GM23338 (cell line): ENCODE measurements at regions not wholly inside any gene's neighbourhood (a gene's known extent, or its start where the extent isn't known, plus 50 kb on each side); places are given as distances from the start of the nearest gene placed in this dataset.

Experiments used
- ATAC-seq: fragments of 200-7000 bp; cut with Tn5 transposase; 3 replicates; pipeline ENCODE4 v1.9.1; 2020
- DNase-seq: peaks from one replicate; pipeline ENCODE4 v3.0.0-alpha.2; 2015; ENCODE audit warnings: low spot score
- H2AFZ ChIP-seq: fragments of 200-600 bp; sonication (generic); 2 replicates; pipeline ENCODE4 v1.8.0; 2016; ENCODE audit warnings: antibody characterized with exemption, mild to moderate bottlenecking, moderate library complexity
- H3F3A ChIP-seq: fragments of 200-600 bp; sonication (generic); replicated peaks from 2 replicates; pipeline ENCODE4 v1.8.0; 2017; ENCODE audit warnings: antibody characterized with exemption, mixed run types, low read depth
- H3K27ac ChIP-seq: fragments of 200-600 bp; sonication (generic); 2 replicates; pipeline ENCODE4 v1.6.1; 2016; ENCODE audit warnings: low read depth
- H3K27me3 ChIP-seq: fragments of 200-600 bp; sonication (generic); 2 replicates; pipeline ENCODE4 v1.8.0; 2016; ENCODE audit warnings: mild to moderate bottlenecking, mixed run types, moderate library complexity; ENCODE audit not compliant: insufficient read depth
- H3K36me3 ChIP-seq: fragments of 200-600 bp; sonication (generic); 2 replicates; pipeline ENCODE4 v1.8.0; 2016; ENCODE audit warnings: mild to moderate bottlenecking; ENCODE audit not compliant: insufficient read depth
- H3K4me1 ChIP-seq: fragments of 200-600 bp; sonication (generic); 2 replicates; pipeline ENCODE4 v1.8.0; 2016; ENCODE audit warnings: mild to moderate bottlenecking, moderate library complexity; ENCODE audit not compliant: insufficient read depth
- H3K4me2 ChIP-seq: fragments of 200-600 bp; sonication (generic); 2 replicates; pipeline ENCODE4 v1.7.1; 2017; ENCODE audit warnings: mixed run types
- H3K4me3 ChIP-seq: fragments of 200-600 bp; sonication (generic); 2 replicates; pipeline ENCODE4 v1.6.1; 2016; ENCODE audit warnings: mixed run types
- H3K79me2 ChIP-seq: fragments of 200-600 bp; sonication (generic); replicated peaks from 2 replicates; pipeline ENCODE4 v1.8.0; 2017; ENCODE audit warnings: mild to moderate bottlenecking; ENCODE audit not compliant: insufficient read depth
- H3K9me2 ChIP-seq: fragments of 200-600 bp; sonication (generic); 2 replicates; pipeline ENCODE4 v1.8.0; 2017; ENCODE audit not compliant: insufficient read depth
- H4K20me1 ChIP-seq: fragments of 200-600 bp; sonication (generic); replicated peaks from 2 replicates; pipeline ENCODE4 v1.8.0; 2017; ENCODE audit warnings: mild to moderate bottlenecking; ENCODE audit not compliant: insufficient read depth
- H3K27ac Mint-ChIP-seq: 2 replicates; pipeline ENCODE4 v1.8.0; 2020; ENCODE audit warnings: inconsistent platforms, mild to moderate bottlenecking, moderate library complexity, mixed read lengths
- H3K27me3 Mint-ChIP-seq: 3 replicates; pipeline ENCODE4 v1.8.0; 2022; ENCODE audit warnings: low read depth, mild to moderate bottlenecking, moderate library complexity, mixed read lengths, inconsistent platforms; ENCODE audit not compliant: insufficient read depth, poor library complexity
- H3K36me3 Mint-ChIP-seq: 3 replicates; pipeline ENCODE4 v1.8.0; 2021; ENCODE audit warnings: low read depth, mild to moderate bottlenecking, inconsistent platforms, moderate library complexity, mixed read lengths
- H3K4me1 Mint-ChIP-seq: 3 replicates; pipeline ENCODE4 v1.8.0; 2020; ENCODE audit warnings: mild to moderate bottlenecking, inconsistent platforms, mixed read lengths
- H3K4me3 Mint-ChIP-seq: 3 replicates; pipeline ENCODE4 v1.8.0; 2021; ENCODE audit warnings: moderate library complexity, mild to moderate bottlenecking, inconsistent platforms, mixed read lengths
- H3K9me3 Mint-ChIP-seq: 3 replicates; pipeline ENCODE4 v1.8.0; 2020; ENCODE audit warnings: moderate library complexity, mild to moderate bottlenecking, inconsistent platforms, mixed read lengths
- CREB1 ChIP-seq: fragments of 250-450 bp; sonication (Bioruptor Pico); IDR thresholded peaks from 2 replicates; pipeline ENCODE4 v1.5.0; 2020; ENCODE audit warnings: low read depth, mild to moderate bottlenecking, moderate library complexity
- ETS1 ChIP-seq: IDR thresholded peaks from 2 replicates; pipeline ENCODE4 v1.6.1; 2016; ENCODE audit warnings: antibody characterized with exemption
- EZH2 ChIP-seq: fragments of 200-600 bp; sonication (generic); IDR thresholded peaks from one replicate; pipeline ENCODE4 v1.8.0; 2017; ENCODE audit warnings: antibody characterized with exemption, mild to moderate bottlenecking, low read depth; ENCODE audit not compliant: unreplicated experiment
- JUNB ChIP-seq: IDR thresholded peaks from one replicate; pipeline ENCODE4 v1.6.1; 2016; ENCODE audit warnings: antibody characterized with exemption; ENCODE audit not compliant: unreplicated experiment
- NANOG ChIP-seq: IDR thresholded peaks from 2 replicates; pipeline ENCODE4 v1.6.1; 2016; ENCODE audit warnings: antibody characterized with exemption, borderline replicate concordance
- POLR2AphosphoS5 ChIP-seq: IDR thresholded peaks from 2 replicates; pipeline ENCODE4 v1.6.1; 2016; ENCODE audit warnings: antibody characterized with exemption, low read depth
- STAT1 ChIP-seq: IDR thresholded peaks from one replicate; pipeline ENCODE4 v1.6.1; 2016; ENCODE audit warnings: antibody characterized with exemption; ENCODE audit not compliant: unreplicated experiment
- ZNF462 ChIP-seq: fragments of 250-450 bp; sonication (Bioruptor Pico); IDR thresholded peaks from 2 replicates; pipeline ENCODE4 v1.5.0; 2020; ENCODE audit warnings: mild to moderate bottlenecking, moderate library complexity
- TF ChIP-seq, protein P1 (sequence below): IDR thresholded peaks from one replicate; pipeline ENCODE4 v1.6.1; 2018; ENCODE audit warnings: antibody characterized with exemption; ENCODE audit not compliant: unreplicated experiment

DNA sequence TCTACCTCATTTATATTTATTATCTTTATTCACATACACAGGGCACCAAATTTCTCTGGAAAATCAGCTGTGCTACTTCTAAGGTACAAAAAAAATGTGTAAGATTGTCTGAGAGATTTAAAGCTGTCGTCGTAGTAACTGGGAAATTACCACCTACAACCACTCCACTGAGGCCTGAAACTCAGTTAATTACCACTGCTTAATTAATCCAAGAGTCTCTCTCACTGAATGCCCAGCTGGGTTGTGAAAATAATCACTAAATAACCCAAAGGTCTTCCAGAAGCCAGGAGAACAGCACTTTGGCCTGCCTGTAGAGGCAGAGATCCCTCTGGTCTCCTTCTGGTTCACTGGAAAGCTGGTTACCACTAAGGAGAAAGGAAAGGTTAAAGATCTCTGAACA, 207.2 kb upstream of the TMPO start:
- peaks cover 4% of the 10 kb centered on the region; the same call in 1 of the 2 replicates for H3K4me1 ChIP-seq
- H3K27me3 Mint-ChIP-seq: no peaks in the 10 kb centered on the region
- H3K4me1 Mint-ChIP-seq: peaks cover 13% of the 10 kb centered on the region
- H3K36me3 ChIP-seq: no peaks in the 10 kb centered on the region
- H4K20me1 ChIP-seq: no peaks in the 10 kb centered on the region
- DNase-seq: no peak
- no peak for ATAC-seq
- no peak overlapping the region for H3K27ac Mint-ChIP-seq
- no peak overlapping the region for H3K4me3 ChIP-seq
- H3K9me2 ChIP-seq: peaks cover 7% of the 10 kb centered on the region
- no peak overlapping the region for H3K4me2 ChIP-seq
- no peaks in the 10 kb centered on the region for H3F3A ChIP-seq
- H3K27me3 ChIP-seq: no peaks in the 10 kb centered on the region
- no peak overlapping the region for H3K4me3 Mint-ChIP-seq
- no peaks in the 10 kb centered on the region; the same call in 2 of the 3 replicates for H3K9me3 Mint-ChIP-seq
- peak overlapping the region; percentile 56 for H2AFZ ChIP-seq
- no peak for TF ChIP-seq NANOG
- no peak for TF ChIP-seq EZH2
- no peak for TF ChIP-seq CREB1 (CRISPR knock-in tag)
- TF ChIP-seq ZNF462 (CRISPR knock-in tag): no peak
- TF ChIP-seq JUNB: no peak
- no peak for TF ChIP-seq ETS1
- TF ChIP-seq, protein P1, sequence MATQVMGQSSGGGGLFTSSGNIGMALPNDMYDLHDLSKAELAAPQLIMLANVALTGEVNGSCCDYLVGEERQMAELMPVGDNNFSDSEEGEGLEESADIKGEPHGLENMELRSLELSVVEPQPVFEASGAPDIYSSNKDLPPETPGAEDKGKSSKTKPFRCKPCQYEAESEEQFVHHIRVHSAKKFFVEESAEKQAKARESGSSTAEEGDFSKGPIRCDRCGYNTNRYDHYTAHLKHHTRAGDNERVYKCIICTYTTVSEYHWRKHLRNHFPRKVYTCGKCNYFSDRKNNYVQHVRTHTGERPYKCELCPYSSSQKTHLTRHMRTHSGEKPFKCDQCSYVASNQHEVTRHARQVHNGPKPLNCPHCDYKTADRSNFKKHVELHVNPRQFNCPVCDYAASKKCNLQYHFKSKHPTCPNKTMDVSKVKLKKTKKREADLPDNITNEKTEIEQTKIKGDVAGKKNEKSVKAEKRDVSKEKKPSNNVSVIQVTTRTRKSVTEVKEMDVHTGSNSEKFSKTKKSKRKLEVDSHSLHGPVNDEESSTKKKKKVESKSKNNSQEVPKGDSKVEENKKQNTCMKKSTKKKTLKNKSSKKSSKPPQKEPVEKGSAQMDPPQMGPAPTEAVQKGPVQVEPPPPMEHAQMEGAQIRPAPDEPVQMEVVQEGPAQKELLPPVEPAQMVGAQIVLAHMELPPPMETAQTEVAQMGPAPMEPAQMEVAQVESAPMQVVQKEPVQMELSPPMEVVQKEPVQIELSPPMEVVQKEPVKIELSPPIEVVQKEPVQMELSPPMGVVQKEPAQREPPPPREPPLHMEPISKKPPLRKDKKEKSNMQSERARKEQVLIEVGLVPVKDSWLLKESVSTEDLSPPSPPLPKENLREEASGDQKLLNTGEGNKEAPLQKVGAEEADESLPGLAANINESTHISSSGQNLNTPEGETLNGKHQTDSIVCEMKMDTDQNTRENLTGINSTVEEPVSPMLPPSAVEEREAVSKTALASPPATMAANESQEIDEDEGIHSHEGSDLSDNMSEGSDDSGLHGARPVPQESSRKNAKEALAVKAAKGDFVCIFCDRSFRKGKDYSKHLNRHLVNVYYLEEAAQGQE: no peak
- TF ChIP-seq STAT1: no peak
- no peak for TF ChIP-seq POLR2AphosphoS5
- no peak overlapping the region for H3K27ac ChIP-seq
- H3K79me2 ChIP-seq: no peaks in the 10 kb centered on the region
- no peaks in the 10 kb centered on the region for H3K36me3 Mint-ChIP-seq
